DOHH2 (cell line): ENCODE measurements at regions not wholly inside any gene's neighbourhood (a gene's known extent, or its start where the extent isn't known, plus 50 kb on each side); places are given as distances from the start of the nearest gene placed in this dataset.

Source experiments
- CTCF ChIP-seq: fragments of 200-600 bp; sonication (generic); IDR thresholded peaks from one replicate; pipeline ENCODE4 v1.5.1; 2014; ENCODE audit warnings: antibody characterized with exemption, mild to moderate bottlenecking, low read depth, low read length; ENCODE audit not compliant: poor library complexity, severe bottlenecking
- EZH2phosphoT487 ChIP-seq: fragments of 200-600 bp; sonication (generic); IDR thresholded peaks from 2 replicates; pipeline ENCODE4 v1.6.1; 2017; ENCODE audit warnings: borderline replicate concordance, mild to moderate bottlenecking, antibody characterized with exemption, low read length, moderate library complexity, mixed read lengths

DNA sequence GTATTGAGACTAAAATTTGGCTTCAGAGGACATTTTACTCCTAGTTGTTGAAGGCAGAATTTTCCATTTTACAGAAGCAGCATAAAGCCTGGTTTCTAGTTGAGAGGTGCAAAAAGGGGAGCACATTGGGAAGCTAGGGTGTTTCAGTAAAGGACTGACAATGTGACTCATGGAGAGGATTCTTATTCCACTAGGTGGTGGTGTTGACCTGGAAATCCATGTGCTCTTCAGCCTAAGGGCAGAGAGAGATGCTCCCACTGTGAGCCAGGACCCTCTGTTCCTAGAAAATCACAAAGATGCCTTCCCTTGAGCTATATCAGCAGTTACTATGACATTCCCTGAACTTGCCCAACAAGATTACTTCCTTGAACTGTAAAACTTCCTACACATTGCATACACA is 687.8 kb downstream of the IPMK start:
- TF ChIP-seq CTCF (peak; percentile 27), EZH2phosphoT487 (no peak)
